Activated T-cell treated with anti-CD3 and anti-CD28 coated beads, Interleukin-2, amount 50 U/mL, for 4 hours (primary cell): ENCODE measurements at regions not wholly inside any gene's neighbourhood (a gene's known extent, or its start where the extent isn't known, plus 50 kb on each side); places are given as distances from the start of the nearest gene placed in this dataset.

Experiments used
- ATAC-seq, 2 donors: fragments of 200-7000 bp; cut with Tn5 transposase; one replicate each; pipeline ENCODE4 v1.10.0; 2021
- DNase-seq: peaks from one replicate; pipeline ENCODE4 v3.0.0-alpha.2; 2020
- H3K27me3 Mint-ChIP-seq: one replicate; pipeline ENCODE4 v1.8.0; 2021; ENCODE audit warnings: low read depth, mixed read lengths
- H3K36me3 Mint-ChIP-seq: one replicate; pipeline ENCODE4 v1.8.0; 2022; ENCODE audit warnings: mixed read lengths; ENCODE audit not compliant: insufficient read depth
- H3K4me1 Mint-ChIP-seq: one replicate; pipeline ENCODE4 v1.8.0; 2021; ENCODE audit warnings: low read depth, mixed read lengths
- H3K4me3 Mint-ChIP-seq: one replicate; pipeline ENCODE4 v1.8.0; 2021; ENCODE audit warnings: mild to moderate bottlenecking, moderate library complexity, mixed read lengths
- H3K9me3 Mint-ChIP-seq: one replicate; pipeline ENCODE4 v1.8.0; 2021; ENCODE audit warnings: mixed read lengths

- Mint-ChIP-seq H3K27me3 (no peaks in the 10 kb centered on the region), H3K9me3 (peaks cover 6% of the 10 kb centered on the region), H3K36me3 (no peaks in the 10 kb centered on the region), H3K4me3 (no peak overlapping the region), H3K4me1 (no peaks in the 10 kb centered on the region)
- DNase-seq (no peak), ATAC-seq (no peak)
These were observed 324.1 kb upstream of the KLHL1 start for GRCh38 chr13:70432276-70432805.

- no peaks in the 10 kb centered on the region for H3K36me3 Mint-ChIP-seq
- peaks cover 9% of the 10 kb centered on the region for H3K9me3 Mint-ChIP-seq
- H3K27me3 Mint-ChIP-seq, result no peaks in the 10 kb centered on the region
- ATAC-seq, result no peak
- no peaks in the 10 kb centered on the region for H3K4me1 Mint-ChIP-seq
- DNase-seq, result no peak
- no peak overlapping the region for H3K4me3 Mint-ChIP-seq
These were observed 322.0 kb upstream of the KLHL1 start for GRCh38 chr13:70430256-70430655.

DNA sequence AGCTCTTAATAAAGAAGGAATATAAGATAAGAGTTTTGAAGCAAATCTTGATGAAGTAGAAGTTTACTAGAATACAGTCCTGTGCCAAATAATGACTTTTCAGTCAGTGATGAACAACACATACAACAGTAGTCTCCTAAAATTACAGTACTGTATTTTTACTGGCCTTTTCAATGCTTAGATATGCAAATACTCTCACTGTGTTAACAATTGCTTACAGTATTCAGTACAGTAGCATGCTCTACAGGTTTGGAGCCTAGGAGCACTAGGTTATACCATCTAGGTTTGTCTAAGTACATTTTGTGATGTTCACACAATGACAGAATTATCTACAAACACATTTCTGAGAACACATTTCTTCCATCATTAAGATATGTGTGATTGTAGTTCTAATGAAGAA, 316.7 kb upstream of the KLHL1 start:
- Mint-ChIP-seq H3K4me1 (no peaks in the 10 kb centered on the region), H3K4me3 (no peak overlapping the region), H3K9me3 (peaks cover 10% of the 10 kb centered on the region), H3K27me3 (no peaks in the 10 kb centered on the region), H3K36me3 (no peaks in the 10 kb centered on the region)
- ATAC-seq (no peak), DNase-seq (no peak)

DNA sequence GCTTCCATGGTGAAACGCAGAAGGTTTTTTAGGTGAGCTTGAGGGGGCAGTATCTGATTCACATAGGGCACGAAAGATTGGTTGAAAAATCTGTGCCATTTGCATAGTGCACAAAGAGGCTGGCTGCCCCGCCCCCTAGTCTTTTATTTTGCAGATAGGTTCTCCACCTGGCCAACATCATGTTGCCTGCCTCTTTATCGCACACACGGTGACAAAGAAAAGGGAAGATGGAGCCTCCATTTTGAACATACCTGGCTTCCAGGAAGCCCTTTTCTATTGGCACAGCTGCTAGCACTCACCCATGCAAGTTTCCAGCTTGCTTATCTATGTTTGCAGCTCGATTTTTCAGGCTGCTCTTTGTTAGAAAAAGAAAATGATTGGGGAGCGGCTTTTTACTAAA, 316.2 kb upstream of the KLHL1 start:
- Mint-ChIP-seq H3K4me1 (no peaks in the 10 kb centered on the region), H3K27me3 (no peaks in the 10 kb centered on the region), H3K9me3 (peaks cover 10% of the 10 kb centered on the region), H3K36me3 (no peaks in the 10 kb centered on the region), H3K4me3 (no peak overlapping the region)
- ATAC-seq (no peak), DNase-seq (no peak)

DNA sequence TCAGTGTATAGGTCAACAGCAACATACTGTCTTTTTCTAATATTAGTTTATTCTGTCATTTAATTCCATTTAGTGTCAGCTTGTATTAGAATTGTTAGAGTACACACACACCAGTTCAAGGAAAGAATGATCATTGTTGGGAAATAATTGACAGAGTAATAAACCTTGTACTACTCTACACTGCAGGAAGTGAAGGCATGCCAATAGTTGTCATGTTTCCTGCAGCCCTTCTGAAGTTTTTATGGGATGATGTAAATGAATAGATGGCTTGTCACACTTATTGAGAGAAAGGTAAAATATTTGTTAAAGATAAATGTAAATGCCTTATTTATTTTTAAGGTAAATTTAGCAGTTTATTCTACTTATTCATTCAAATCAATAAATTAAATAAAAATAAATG, 306.9 kb upstream of the KLHL1 start:
- no peaks in the 10 kb centered on the region for H3K36me3 Mint-ChIP-seq
- ATAC-seq (no peak), DNase-seq (no peak)
- peaks cover 10% of the 10 kb centered on the region for H3K9me3 Mint-ChIP-seq
- H3K4me3 Mint-ChIP-seq, result no peak overlapping the region
- no peaks in the 10 kb centered on the region for H3K27me3 Mint-ChIP-seq
- H3K4me1 Mint-ChIP-seq, result no peaks in the 10 kb centered on the region

GRCh38 chr13:70408865-70409264, 300.6 kb upstream of the KLHL1 start:
- DNase-seq, result no peak

GRCh38 chr13:70407486-70407885, 299.2 kb upstream of the KLHL1 start:
- DNase-seq, result no peak
- no peak overlapping the region for H3K4me3 Mint-ChIP-seq
- no peaks in the 10 kb centered on the region for H3K36me3 Mint-ChIP-seq
- ATAC-seq, result no peak
- H3K9me3 Mint-ChIP-seq, result peaks cover 7% of the 10 kb centered on the region
- H3K4me1 Mint-ChIP-seq, result no peaks in the 10 kb centered on the region
- no peaks in the 10 kb centered on the region for H3K27me3 Mint-ChIP-seq

More at GRCh38 chr13:70408865-70409264, 300.6 kb upstream of the KLHL1 start:
- ATAC-seq, result no peak
- H3K4me1 Mint-ChIP-seq, result no peaks in the 10 kb centered on the region
- no peak overlapping the region for H3K4me3 Mint-ChIP-seq
- H3K36me3 Mint-ChIP-seq, result no peaks in the 10 kb centered on the region
- H3K27me3 Mint-ChIP-seq, result no peaks in the 10 kb centered on the region
- peaks cover 4% of the 10 kb centered on the region for H3K9me3 Mint-ChIP-seq

- ATAC-seq (no peak), DNase-seq (no peak)
- H3K4me1 Mint-ChIP-seq, result no peaks in the 10 kb centered on the region
- no peaks in the 10 kb centered on the region for H3K27me3 Mint-ChIP-seq
- H3K9me3 Mint-ChIP-seq, result peaks cover 3% of the 10 kb centered on the region
- H3K36me3 Mint-ChIP-seq, result no peaks in the 10 kb centered on the region
- H3K4me3 Mint-ChIP-seq, result no peak overlapping the region
These were observed 297.0 kb upstream of the KLHL1 start for GRCh38 chr13:70405266-70405665.

GRCh38 chr13:70394031-70394548, 285.8 kb upstream of the KLHL1 start:
- no peak for DNase-seq
- no peak for ATAC-seq

GRCh38 chr13:70391678-70392077, 283.4 kb upstream of the KLHL1 start:
- Mint-ChIP-seq H3K27me3 (no peaks in the 10 kb centered on the region), H3K4me1 (no peaks in the 10 kb centered on the region), H3K4me3 (no peak overlapping the region), H3K9me3 (peaks cover 14% of the 10 kb centered on the region), H3K36me3 (no peaks in the 10 kb centered on the region)
- DNase-seq (no peak), ATAC-seq (no peak)

More at GRCh38 chr13:70394031-70394548, 285.8 kb upstream of the KLHL1 start:
- Mint-ChIP-seq H3K36me3 (no peaks in the 10 kb centered on the region), H3K4me3 (no peak overlapping the region), H3K27me3 (no peaks in the 10 kb centered on the region), H3K4me1 (no peaks in the 10 kb centered on the region), H3K9me3 (peaks cover 24% of the 10 kb centered on the region)

- ATAC-seq (no peak), DNase-seq (no peak)
- Mint-ChIP-seq H3K4me1 (no peaks in the 10 kb centered on the region), H3K4me3 (no peak overlapping the region), H3K27me3 (no peaks in the 10 kb centered on the region), H3K9me3 (peaks cover 14% of the 10 kb centered on the region), H3K36me3 (no peaks in the 10 kb centered on the region)
These were observed 282.7 kb upstream of the KLHL1 start for GRCh38 chr13:70390968-70391367.

DNA sequence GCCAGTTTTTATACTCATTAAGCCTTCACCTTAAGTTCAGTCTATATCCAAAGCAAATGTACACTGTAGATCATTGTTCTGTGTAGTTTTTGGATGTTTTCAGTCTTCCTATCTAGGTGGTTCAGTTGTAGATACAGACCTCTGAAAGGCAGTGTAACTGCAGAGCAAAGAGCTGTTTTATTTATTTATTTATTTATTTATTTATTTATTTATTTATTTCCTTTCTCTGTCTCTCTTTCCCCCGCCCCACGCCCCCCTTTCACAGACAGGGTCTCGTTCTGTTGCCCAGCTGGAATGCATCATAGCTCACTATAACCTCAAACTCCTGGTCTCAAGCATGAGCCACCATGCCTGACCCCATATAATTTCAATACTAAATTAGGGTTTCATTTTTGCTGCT, 281.8 kb upstream of the KLHL1 start:
- H3K4me3 Mint-ChIP-seq, result no peak overlapping the region
- H3K36me3 Mint-ChIP-seq, result no peaks in the 10 kb centered on the region
- ATAC-seq, result no peak
- DNase-seq, result no peak
- H3K9me3 Mint-ChIP-seq, result peaks cover 14% of the 10 kb centered on the region
- H3K27me3 Mint-ChIP-seq, result no peaks in the 10 kb centered on the region
- no peaks in the 10 kb centered on the region for H3K4me1 Mint-ChIP-seq

DNA sequence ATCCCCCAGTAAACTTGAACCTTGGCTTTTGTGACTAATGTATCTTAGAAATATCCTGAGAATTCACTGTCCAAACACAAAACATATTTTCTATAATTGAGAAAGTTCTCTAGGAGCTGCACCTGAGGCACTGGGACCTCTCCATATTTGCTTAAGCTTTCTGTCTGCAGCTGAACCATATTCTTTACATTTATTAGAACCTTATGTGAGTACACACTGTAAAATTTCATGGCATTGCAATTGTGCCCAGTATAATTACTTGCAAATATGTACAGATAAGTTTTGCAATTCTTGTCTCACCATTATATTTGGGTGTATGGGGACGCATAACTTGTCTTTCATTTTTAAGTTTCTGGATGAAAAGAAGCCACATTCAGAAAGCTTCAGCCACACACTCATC, 280.7 kb upstream of the KLHL1 start:
- DNase-seq (no peak), ATAC-seq (no peak)
- no peak overlapping the region for H3K4me3 Mint-ChIP-seq
- no peaks in the 10 kb centered on the region for H3K36me3 Mint-ChIP-seq
- no peaks in the 10 kb centered on the region for H3K27me3 Mint-ChIP-seq
- H3K9me3 Mint-ChIP-seq, result peaks cover 14% of the 10 kb centered on the region
- no peaks in the 10 kb centered on the region for H3K4me1 Mint-ChIP-seq

- ATAC-seq (no peak), DNase-seq (no peak)
- Mint-ChIP-seq H3K4me1 (no peaks in the 10 kb centered on the region), H3K4me3 (no peak overlapping the region), H3K27me3 (no peaks in the 10 kb centered on the region), H3K9me3 (peaks cover 8% of the 10 kb centered on the region), H3K36me3 (no peaks in the 10 kb centered on the region)
These were observed 278.7 kb upstream of the KLHL1 start for GRCh38 chr13:70386919-70387318.

DNA sequence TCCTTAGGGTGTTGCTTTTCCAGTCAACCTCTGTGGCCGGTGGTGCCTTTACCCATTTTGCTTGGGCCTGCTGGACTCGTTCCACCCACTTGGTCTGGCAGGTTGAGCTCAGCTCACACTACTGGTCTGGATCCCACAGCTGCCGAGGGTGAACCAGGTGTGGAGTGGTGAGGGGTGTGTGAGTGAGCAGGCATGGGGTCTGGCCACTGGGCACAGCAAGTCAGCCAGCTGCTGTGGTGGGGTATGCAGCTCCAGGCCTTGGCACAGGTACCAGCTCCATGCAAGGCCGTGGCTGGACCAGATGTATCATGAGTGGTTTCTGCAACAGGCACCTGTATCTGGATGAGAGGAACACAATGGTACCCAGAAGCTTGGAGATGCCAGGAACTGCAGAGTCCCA, 277.6 kb upstream of the KLHL1 start:
- H3K4me3 Mint-ChIP-seq, result no peak overlapping the region

GRCh38 chr13:70384156-70384555, 275.9 kb upstream of the KLHL1 start:
- Mint-ChIP-seq H3K4me1 (no peaks in the 10 kb centered on the region), H3K27me3 (no peaks in the 10 kb centered on the region), H3K36me3 (no peaks in the 10 kb centered on the region), H3K9me3 (peaks cover 4% of the 10 kb centered on the region), H3K4me3 (no peak overlapping the region)
- ATAC-seq (no peak), DNase-seq (no peak)

More for the DNA sequence above, 277.6 kb upstream of the KLHL1 start:
- no peaks in the 10 kb centered on the region for H3K4me1 Mint-ChIP-seq
- H3K9me3 Mint-ChIP-seq, result peaks cover 1% of the 10 kb centered on the region
- ATAC-seq, result no peak
- DNase-seq, result no peak
- H3K27me3 Mint-ChIP-seq, result no peaks in the 10 kb centered on the region
- H3K36me3 Mint-ChIP-seq, result no peaks in the 10 kb centered on the region
